ENCODE measurements at regions not wholly inside any gene's neighbourhood (a gene's known extent, or its start where the extent isn't known, plus 50 kb on each side); places are given as distances from the start of the nearest gene placed in this dataset.

DNA sequence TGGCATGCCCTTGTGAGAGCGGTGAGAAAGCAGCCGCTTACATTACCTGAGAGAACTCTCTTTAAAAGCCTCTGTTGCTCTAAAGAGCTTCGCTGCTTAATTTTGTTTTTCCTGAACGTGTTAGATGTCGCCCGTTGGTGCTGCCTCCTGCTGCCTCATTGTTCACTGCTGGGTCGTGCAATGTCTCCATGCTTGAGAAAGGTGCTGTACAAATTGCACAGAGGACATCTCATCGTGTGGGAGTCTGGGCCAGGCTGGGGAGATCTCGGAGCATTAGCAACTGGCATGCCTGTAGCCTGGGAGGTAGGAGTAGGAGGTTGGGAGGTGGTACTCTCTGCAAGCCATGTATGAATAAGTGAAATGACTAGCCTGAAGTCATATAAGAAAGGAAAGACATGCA lies 686.0 kb downstream of the NOVA1 start:
- TF ChIP-seq, protein P1, sequence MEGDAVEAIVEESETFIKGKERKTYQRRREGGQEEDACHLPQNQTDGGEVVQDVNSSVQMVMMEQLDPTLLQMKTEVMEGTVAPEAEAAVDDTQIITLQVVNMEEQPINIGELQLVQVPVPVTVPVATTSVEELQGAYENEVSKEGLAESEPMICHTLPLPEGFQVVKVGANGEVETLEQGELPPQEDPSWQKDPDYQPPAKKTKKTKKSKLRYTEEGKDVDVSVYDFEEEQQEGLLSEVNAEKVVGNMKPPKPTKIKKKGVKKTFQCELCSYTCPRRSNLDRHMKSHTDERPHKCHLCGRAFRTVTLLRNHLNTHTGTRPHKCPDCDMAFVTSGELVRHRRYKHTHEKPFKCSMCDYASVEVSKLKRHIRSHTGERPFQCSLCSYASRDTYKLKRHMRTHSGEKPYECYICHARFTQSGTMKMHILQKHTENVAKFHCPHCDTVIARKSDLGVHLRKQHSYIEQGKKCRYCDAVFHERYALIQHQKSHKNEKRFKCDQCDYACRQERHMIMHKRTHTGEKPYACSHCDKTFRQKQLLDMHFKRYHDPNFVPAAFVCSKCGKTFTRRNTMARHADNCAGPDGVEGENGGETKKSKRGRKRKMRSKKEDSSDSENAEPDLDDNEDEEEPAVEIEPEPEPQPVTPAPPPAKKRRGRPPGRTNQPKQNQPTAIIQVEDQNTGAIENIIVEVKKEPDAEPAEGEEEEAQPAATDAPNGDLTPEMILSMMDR (IDR thresholded peaks at IDR 0.05): no peak
- TF ChIP-seq POLR2A (IDR thresholded peaks at IDR 0.05): no peak
